Astrocyte of the cerebellum (primary cell): ENCODE measurements at regions not wholly inside any gene's neighbourhood (a gene's known extent, or its start where the extent isn't known, plus 50 kb on each side); places are given as distances from the start of the nearest gene placed in this dataset.
A peak's percentile ranks its signal among the peaks of the same experiment; 100 is the strongest.

ENCODE experiments used
- DNase-seq: peaks from one replicate; pipeline ENCODE4 v3.0.0-alpha.2; 2011; ENCODE audit warnings: low read depth
- H3K4me3 ChIP-seq: 2 replicates; pipeline ENCODE4 v1.5.1; 2011; ENCODE audit warnings: mild to moderate bottlenecking, low read depth, low read length, moderate library complexity
- in situ Hi-C: cut with HindIII; loops from 2 replicates; pipeline ENCODE4 v1.10.0; 2017; ENCODE audit warnings: low sequenced_read_pairs
- TF ChIP-seq, protein P1 (sequence below): IDR thresholded peaks from 2 replicates; pipeline ENCODE4 v1.5.1; 2012; ENCODE audit warnings: low read length, low read depth, moderate library complexity, mild to moderate bottlenecking; ENCODE audit errors: missing control alignments

DNA sequence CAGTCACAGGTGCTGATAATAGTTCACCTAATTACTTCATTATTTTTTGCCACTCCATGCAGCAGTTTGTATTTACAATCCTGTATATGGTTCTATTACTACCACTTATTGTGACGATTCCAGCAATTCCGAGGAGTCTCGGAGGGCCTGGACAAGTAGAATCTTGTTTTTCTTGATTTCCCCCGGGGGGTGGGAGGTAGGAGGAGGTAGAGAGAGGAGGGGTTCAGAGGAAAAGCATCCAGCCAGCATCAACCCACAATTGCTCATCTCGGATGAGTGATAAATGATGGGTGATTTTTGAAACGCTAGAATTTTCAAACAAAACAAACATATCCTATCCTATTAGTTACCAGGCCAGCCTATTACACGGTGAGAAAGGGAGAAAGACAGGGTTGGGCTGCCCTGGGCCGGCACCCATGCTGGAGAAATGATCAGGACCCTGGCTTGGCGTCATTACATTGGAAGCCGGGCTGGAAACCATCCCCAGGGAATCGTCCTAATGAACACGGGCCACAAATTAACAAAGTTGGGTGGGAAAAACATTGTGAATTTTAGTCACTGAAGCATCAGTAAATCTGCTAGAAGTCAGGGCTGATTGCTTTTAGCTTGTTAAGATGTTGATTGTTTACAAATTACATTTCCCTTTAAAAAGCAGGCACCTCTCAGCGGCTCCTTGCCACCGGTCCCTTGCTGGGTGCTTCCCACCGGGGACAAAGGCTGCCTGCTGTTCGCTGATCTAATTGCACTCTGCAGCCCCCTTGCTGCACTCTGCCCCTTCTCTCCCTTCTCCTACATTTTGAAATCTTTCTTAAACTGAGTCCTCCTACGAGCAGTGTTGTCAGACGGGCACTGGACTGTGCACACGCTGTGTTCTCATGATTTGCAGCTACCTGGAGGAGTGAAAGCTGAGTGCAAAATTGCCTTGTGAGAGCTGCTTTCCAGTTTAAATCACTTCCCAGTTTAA is 95.5 kb downstream of the FAM204A start:
- no peak overlapping the region for H3K4me3 ChIP-seq
- in situ Hi-C loops = no loop called here
- DNase-seq = no peak
- TF ChIP-seq, protein P1, sequence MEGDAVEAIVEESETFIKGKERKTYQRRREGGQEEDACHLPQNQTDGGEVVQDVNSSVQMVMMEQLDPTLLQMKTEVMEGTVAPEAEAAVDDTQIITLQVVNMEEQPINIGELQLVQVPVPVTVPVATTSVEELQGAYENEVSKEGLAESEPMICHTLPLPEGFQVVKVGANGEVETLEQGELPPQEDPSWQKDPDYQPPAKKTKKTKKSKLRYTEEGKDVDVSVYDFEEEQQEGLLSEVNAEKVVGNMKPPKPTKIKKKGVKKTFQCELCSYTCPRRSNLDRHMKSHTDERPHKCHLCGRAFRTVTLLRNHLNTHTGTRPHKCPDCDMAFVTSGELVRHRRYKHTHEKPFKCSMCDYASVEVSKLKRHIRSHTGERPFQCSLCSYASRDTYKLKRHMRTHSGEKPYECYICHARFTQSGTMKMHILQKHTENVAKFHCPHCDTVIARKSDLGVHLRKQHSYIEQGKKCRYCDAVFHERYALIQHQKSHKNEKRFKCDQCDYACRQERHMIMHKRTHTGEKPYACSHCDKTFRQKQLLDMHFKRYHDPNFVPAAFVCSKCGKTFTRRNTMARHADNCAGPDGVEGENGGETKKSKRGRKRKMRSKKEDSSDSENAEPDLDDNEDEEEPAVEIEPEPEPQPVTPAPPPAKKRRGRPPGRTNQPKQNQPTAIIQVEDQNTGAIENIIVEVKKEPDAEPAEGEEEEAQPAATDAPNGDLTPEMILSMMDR = no peak

DNA sequence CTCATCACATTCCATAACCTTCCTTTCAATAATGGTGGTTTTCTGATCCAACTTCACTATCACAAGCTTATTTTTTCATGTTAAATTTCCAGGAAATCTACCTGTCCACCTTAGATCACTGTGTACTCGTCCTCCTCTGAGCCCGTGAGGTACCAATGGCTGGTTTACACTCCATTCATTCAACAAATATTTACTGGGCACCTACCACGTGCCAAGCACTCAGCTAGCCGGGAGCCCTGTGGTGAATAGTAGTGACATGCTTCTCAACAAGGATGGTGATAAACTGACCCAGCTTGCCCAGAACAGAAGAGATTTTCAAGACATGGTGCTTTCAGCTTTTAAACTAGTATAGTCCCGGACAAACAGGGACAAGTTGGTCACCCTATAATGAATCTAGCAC is 98.2 kb downstream of the FAM204A start:
- DNase-seq = no peak
- in situ Hi-C loops = no loop called here
- H3K4me3 ChIP-seq = no peak overlapping the region
- TF ChIP-seq, protein P1 = no peak

DNA sequence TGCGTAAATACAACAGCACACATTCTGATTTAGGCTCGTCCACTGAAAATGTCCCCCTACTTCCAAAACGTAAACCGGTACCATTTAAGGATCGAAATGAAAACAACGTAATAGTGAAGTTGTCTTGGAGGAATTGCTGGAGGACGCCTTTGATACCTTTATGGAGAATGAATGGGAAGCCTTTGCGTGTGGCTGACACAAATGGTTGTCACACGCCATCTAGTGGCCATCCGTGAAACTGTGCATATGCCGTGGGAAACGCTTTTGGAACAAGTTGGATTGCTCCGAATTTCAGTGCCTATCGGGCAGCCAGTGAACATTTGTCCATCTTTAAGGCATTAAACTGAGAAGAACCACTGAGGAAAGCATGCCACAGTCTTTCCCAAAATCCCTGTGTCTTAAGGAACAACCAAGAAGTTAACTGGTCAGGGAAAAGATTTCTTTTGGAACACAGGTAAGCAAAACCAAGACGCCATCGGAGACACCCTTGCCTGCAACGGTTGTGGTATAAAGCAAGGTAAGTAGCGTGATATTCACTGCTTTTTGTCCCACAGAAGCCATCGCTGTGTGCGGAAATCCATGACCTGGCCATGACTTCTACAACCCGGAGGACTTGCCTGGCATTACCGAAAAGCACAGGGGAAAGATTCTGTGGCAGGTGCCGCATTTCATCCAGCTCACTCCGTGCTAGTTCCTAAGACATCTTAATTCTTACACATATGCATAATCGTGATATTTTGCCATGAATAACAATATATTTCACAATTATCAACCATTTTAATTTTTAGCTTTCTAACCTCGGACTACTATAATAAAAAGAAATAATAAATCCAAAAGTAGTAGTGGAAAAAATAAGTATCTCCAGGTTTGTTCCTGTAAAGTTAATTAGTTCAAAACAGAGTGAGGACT is 100.6 kb downstream of the FAM204A start:
- TF ChIP-seq, protein P1 = peak; percentile 93
- in situ Hi-C loops = no loop called here
- peak; percentile 77 for DNase-seq
- H3K4me3 ChIP-seq = no peak overlapping the region

DNA sequence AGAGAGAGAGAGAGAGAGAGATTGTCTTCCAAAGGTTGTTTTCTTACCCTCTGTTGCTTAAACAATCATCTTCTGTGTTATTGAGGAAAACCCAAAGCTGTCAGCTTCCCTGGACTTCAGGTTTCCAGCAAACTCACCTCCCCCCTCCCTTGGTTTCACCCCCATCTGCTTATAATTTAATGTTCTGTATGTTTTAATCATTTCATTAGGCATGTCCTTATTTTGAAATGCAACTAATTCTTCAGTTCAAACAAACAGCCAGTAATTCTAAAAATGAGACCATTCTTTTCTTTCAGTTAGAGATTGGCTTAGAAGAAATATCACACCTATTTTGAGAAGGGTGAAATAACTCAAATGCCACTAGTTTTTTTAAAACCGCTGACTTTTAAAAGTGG is 102.9 kb downstream of the FAM204A start:
- DNase-seq = no peak
- in situ Hi-C loops = no loop called here

DNA sequence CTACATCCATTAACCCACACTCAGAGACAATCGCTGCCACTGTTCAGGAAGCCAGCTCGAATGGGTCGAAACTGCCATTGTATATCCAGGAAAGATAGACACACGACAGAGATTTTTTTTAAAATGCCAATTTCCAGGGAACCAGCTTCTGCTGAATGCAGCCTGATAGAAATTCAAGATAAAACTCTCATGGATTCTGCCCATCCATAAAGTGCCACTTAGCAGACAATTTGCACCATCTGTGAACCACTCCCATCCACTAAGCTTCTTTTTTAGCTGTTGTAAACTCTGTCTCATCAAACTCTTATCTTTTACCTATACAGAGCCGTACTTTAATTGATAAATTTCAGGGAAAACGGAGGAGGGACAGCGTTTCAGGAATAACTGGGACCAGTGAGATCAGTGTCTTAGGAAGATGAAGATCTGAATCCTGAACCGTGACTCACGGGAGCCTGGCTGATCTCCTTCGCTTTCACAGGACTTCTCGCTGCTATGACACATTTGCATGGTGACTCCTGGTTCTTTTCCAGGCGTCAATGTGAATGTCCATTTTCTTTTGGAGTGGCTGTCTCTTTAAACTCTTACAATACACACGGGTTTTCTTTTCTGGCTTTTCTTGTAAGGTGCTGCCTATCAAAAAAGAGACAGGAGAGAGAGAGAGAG is 103.4 kb downstream of the FAM204A start:
- in situ Hi-C loops = no loop called here
- no peak for DNase-seq
- TF ChIP-seq, protein P1 = no peak
- H3K4me3 ChIP-seq = no peak overlapping the region

More for the DNA sequence above, 102.9 kb downstream of the FAM204A start:
- TF ChIP-seq, protein P1 = no peak
- no peak overlapping the region for H3K4me3 ChIP-seq

DNA sequence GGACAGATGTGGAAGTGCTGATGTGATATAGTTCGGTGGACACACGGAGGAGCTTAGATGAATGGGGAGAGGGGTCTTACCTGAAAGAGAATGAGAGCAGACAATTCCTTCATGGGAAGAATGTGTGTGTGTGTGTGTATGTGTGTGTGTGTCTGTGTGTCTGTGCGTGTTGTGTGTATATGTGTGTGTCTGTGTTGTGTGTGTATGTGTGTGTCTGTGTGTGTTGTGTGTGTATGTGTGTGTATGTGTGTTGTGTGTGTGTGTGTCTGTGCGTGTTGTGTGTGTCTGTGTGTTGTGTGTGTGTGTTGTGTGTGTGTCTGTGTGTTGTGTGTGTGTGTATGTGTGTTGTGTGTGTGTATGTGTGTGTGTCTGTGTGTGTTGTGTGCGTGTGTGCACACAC is 104.2 kb downstream of the FAM204A start:
- DNase-seq = no peak
- TF ChIP-seq, protein P1 = no peak
- in situ Hi-C loops = no loop called here
- no peak overlapping the region for H3K4me3 ChIP-seq
